Lower leg skin (tissue), 4 donors: ENCODE measurements at regions not wholly inside any gene's neighbourhood (a gene's known extent, or its start where the extent isn't known, plus 50 kb on each side); places are given as distances from the start of the nearest gene placed in this dataset.
"Not testable (repeated sequence)": the region's sequence is repeated elsewhere in the genome, so short reads cannot be mapped to it uniquely, and the experiment has no call there.

Source experiments
- DNase-seq, 2 donors: peaks; one replicate each; pipeline ENCODE4 v3.0.0-alpha.2; 2019; ENCODE audit warnings: low spot score in 2 of 2
- H3K4me3 ChIP-seq: fragments of 200-600 bp; sonication (generic); 2 replicates; pipeline ENCODE4 v1.5.1; 2017; ENCODE audit warnings: mild to moderate bottlenecking, low read depth; ENCODE audit not compliant: poor library complexity, severe bottlenecking
- POLR2A ChIP-seq, 2 donors: fragments of 450-650 bp; IDR thresholded peaks; one replicate each; pipeline ENCODE4 v1.6.1; 2016 to 2017; ENCODE audit warnings: antibody characterized with exemption in 2 of 2, mild to moderate bottlenecking in 1 of 2, moderate library complexity in 1 of 2
- WGBS, 2 donors: methylation state at CpG; one replicate each; pipeline ENCODE4 v1.1.5; 2018; 5-methylcytosine and 5-hydroxymethylcytosine counted together
- intact Hi-C: fragments of 100-400 bp; cut with DNase I; formaldehyde crosslinking; loops from one replicate; pipeline ENCODE4 v1.15.0; 2023; ENCODE audit warnings: low total_unique reads
- TF ChIP-seq, protein P1 (sequence below), 3 donors: fragments of 450-650 bp; IDR thresholded peaks; one replicate each; pipeline ENCODE4 v1.5.1; 2016; ENCODE audit warnings: antibody characterized with exemption in 3 of 3, mild to moderate bottlenecking in 3 of 3, moderate library complexity in 2 of 3

DNA sequence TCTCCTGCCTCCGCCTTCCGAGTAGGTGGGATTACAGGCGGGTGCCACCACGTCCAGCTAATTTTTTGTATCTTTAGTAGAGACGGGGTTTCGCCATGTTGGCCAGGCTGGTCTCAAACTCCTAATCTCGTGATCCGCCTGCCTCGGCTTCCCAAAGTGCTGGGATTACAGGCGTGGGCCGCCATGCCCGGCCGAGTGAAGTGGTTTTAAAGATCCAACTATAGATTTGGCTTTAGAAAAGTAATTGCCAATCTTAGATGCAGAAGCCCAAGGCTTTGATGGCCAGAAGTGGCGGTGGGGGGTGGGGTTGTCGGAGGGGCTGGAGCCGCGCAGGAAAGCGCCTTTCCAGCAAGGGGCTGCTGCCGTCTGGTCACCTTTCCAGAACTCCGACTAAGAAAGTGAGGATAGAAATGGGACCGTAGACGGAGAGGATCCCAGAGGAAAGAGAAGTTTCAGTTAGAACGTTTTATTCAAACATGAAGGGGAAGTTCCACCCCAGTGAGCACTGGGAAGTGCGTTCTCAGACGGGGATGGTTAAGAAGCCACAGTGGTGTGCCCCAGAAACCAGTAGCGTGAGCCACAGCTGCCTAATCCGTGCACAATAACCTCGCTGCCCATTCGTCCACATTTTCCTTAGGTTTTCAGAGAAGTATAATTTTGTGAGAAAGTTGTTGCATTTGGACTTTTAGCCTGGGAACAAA lies 69.7 kb downstream of the DLL1 start:
- DNase-seq: peak; percentile 7 to 69
- TF ChIP-seq POLR2A (IDR thresholded peaks at IDR 0.05): no peak
- TF ChIP-seq, protein P1, sequence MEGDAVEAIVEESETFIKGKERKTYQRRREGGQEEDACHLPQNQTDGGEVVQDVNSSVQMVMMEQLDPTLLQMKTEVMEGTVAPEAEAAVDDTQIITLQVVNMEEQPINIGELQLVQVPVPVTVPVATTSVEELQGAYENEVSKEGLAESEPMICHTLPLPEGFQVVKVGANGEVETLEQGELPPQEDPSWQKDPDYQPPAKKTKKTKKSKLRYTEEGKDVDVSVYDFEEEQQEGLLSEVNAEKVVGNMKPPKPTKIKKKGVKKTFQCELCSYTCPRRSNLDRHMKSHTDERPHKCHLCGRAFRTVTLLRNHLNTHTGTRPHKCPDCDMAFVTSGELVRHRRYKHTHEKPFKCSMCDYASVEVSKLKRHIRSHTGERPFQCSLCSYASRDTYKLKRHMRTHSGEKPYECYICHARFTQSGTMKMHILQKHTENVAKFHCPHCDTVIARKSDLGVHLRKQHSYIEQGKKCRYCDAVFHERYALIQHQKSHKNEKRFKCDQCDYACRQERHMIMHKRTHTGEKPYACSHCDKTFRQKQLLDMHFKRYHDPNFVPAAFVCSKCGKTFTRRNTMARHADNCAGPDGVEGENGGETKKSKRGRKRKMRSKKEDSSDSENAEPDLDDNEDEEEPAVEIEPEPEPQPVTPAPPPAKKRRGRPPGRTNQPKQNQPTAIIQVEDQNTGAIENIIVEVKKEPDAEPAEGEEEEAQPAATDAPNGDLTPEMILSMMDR (IDR thresholded peaks at IDR 0.05): no peak
- intact Hi-C loops: no loop called here
- H3K4me3 ChIP-seq: no peak overlapping the region
- WGBS, 2 donors: 86% methylated on average over 29 of the region's 29 CpGs

DNA sequence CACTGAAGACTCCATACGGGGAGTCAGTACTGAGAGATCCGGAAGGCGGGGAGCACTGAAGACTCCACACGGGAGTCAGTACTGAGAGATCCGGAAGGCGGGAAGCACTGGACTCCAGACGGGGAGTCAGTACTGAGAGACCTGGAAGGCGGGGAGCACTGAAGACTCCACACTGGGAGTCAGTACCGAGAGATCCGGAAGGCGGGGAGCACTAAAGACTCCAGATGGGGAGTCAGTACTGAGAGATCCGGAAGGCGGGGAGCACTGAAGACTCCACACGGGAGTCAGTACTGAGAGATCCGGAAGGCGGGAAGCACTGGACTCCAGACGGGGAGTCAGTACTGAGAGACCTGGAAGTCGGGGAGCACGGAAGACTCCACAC lies 77.2 kb downstream of the DLL1 start:
- H3K4me3 ChIP-seq, intact Hi-C loops, DNase-seq: not testable (repeated sequence)
- 91 to 92% methylated on average over 17 to 19 of the region's 19 CpGs for WGBS, 2 donors

DNA sequence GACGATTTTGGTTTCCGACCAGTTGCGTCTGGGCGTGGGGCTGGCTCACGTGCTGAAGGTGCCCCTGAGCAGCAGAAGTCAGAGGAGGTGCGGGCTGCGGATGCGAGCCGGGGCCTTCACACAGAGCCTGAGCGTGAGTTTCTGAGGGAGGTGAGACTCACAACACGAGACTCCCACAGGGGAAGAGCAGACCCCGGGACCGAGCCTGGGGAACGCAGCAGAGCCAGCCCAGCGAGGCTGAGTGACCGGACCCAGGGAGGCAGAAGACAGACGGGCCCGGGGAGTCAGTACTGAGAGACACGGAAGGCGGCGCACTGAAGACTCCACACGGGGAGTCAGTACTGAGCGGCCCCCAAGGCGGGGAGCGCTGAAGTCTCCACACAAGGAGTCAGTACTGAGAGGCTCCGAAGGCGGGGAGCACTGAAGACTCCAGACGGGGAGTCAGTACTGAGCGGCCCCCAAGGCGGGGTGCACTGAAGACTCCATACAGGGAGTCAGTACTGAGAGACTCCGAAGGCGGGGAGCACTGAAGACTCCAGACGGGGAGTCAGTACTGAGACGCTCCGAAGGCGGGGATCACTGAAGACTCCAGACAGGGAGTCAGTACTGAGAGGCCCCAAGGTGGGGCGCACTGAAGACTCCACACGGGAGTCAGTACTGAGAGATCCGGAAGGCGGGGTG lies 77.8 kb downstream of the DLL1 start:
- intact Hi-C loops: no loop called here
- WGBS, 2 donors: 88 to 91% methylated on average over 39 to 40 of the region's 40 CpGs
- DNase-seq: peak in 1 of 2 donors; percentile 9
- TF ChIP-seq, protein P1 (IDR thresholded peaks at IDR 0.05): no peak
- no peak for TF ChIP-seq POLR2A (IDR thresholded peaks at IDR 0.05)
- H3K4me3 ChIP-seq: no peak overlapping the region

DNA sequence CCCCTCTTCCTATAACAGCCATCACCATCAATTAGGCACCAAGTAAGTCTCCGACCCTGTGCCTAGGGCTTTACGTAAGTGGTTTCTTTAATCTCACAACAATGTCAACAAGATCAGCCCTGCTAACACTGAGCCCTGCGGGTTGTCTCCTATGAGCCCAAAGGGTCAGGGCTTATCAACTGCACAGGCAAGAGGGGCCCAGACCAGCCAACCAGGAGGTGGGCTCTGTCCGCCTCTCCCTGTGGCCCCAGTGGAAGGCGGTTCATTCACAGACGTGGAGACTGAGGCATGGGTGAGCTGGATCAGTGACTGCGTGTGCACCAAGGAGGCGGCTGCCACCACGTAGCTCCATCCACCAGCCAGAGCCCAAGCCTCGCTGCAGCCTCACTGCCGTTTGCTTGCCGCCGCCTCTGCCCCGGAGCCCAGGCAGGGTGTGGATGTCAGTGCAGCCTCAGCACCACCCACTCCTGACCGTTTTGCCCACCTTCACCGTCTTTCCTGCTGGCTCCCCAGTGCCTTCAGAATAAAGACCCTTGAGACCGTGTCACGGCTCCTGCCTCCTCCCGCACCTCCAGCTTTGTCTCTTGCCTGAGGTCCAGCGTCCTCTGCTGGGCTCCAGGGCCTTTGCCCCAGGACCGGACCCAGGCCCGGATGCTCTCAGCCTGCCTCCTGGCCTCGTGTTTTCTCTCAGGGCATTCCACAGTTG lies 78.7 kb downstream of the DLL1 start:
- no peak for TF ChIP-seq POLR2A (IDR thresholded peaks at IDR 0.05)
- TF ChIP-seq, protein P1 (IDR thresholded peaks at IDR 0.05): no peak
- WGBS, 2 donors: 88 to 91% methylated on average over 18 to 23 of the region's 23 CpGs
- peak in 1 of 2 donors; percentile 6 for DNase-seq
- intact Hi-C loops: no loop called here
- no peak overlapping the region for H3K4me3 ChIP-seq

DNA sequence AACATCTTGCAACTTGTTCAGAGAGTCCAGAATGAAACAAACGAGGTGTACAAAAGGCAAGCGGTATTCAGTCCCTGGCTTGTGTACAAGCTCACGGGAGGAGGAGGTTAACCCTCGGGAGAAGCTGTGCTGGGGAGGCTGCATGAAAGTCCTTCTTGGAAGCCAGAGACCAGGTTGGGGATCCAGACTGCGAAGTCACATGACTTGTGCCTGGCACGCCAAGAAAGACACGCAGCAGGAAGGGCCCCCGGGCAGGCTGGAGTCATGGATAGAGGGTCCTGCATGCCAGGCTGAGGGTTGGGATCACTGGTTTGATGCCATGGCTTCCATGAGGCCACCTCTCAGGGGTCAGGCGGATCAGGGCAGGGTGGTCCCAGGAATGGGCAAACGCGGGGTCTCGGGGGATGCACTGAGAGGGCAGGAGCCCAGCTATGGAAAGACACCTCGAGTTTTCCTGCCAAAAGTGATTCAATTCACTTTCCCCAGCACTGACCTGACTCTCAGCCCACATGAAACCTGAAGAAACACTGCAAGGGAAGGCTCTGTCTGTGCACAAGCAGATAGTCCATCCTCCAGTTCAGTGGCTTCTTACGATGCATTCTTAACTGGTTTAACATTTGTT lies 79.4 kb downstream of the DLL1 start:
- intact Hi-C loops: no loop called here
- TF ChIP-seq POLR2A (IDR thresholded peaks at IDR 0.05): no peak
- TF ChIP-seq, protein P1 (IDR thresholded peaks at IDR 0.05): no peak
- 76 to 80% methylated on average over 14 of the region's 14 CpGs for WGBS, 2 donors
- no peak overlapping the region for H3K4me3 ChIP-seq
- peak in 1 of 2 donors; percentile 10 for DNase-seq
